Left lung (tissue), 4 donors: ENCODE measurements at regions not wholly inside any gene's neighbourhood (a gene's known extent, or its start where the extent isn't known, plus 50 kb on each side); places are given as distances from the start of the nearest gene placed in this dataset.

Source experiments
- ATAC-seq: fragments of 200-7000 bp; cut with Tn5 transposase; one replicate; pipeline ENCODE4 v1.9.1; 2020; ENCODE audit warnings: moderate library complexity
- DNase-seq, 4 donors: peaks; one replicate each; pipeline ENCODE4 v3.0.0-alpha.2; 2013 to 2020
- H3K27ac ChIP-seq, 2 donors: fragments of 200-600 bp; sonication (generic) in 1 of 2; one replicate each; pipeline versions ENCODE4 v1.5.0 to v1.8.0; 2020 to 2021
- H3K27me3 ChIP-seq, 2 donors: fragments of 200-600 bp; sonication (generic) in 1 of 2; one replicate each; pipeline versions ENCODE4 v1.5.0 to v1.8.0; 2020 to 2021
- H3K36me3 ChIP-seq, 2 donors: fragments of 200-600 bp; sonication (generic) in 1 of 2; one replicate each; pipeline versions ENCODE4 v1.5.0 to v1.8.0; 2020 to 2021
- H3K4me1 ChIP-seq, 2 donors: fragments of 200-600 bp; one replicate each; pipeline ENCODE4 v1.8.0; 2021
- H3K4me3 ChIP-seq, 2 donors: fragments of 200-600 bp; sonication (generic) in 1 of 2; one replicate each; pipeline versions ENCODE4 v1.5.0 to v1.8.0; 2020 to 2021; ENCODE audit warnings: mild to moderate bottlenecking in 1 of 2
- H3K9me3 ChIP-seq, 2 donors: fragments of 200-600 bp; sonication (generic) in 1 of 2; one replicate each; pipeline versions ENCODE4 v1.5.0 to v1.8.0; 2020 to 2021
- CTCF ChIP-seq, 2 donors: fragments of 200-600 bp; sonication (generic) in 1 of 2; IDR thresholded peaks; one replicate each; pipeline versions ENCODE4 v1.5.0 to v1.8.0; 2021; ENCODE audit warnings: antibody characterized with exemption in 2 of 2
- intact Hi-C, 2 donors: fragments of 100-400 bp; cut with DNase I; formaldehyde crosslinking; loops; one replicate each; pipeline versions ENCODE4 v1.11.2 to v1.14.2; 2022
- donor health status: DM: no; HTN: yes; CAD: no.
- donor health status: DM: no; HTN: no; CAD: no.

DNA sequence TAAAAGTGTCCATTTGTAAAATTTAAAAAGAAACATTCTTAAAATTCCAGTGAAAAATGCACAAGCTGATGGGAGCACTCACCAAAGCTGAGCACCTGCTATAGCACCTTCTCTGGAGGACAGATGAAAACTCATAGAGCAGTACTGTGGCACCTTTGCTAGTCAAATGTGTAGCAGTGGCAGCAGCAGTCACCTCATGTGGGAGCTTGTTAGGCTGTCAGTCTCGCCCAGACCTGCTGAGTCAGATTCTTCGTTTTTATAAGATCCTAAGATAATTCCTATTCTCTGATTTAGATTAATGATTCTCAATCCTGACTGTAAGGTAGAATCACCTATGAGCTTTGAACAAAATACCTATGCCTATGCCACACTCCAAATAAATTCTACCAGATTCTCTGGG lies 325.8 kb downstream of the RPL10L start:
- no peak overlapping the region for H3K4me3 ChIP-seq
- no peaks in the 10 kb centered on the region for H3K9me3 ChIP-seq
- TF ChIP-seq CTCF (IDR thresholded peaks at IDR 0.05), result no peak
- intact Hi-C loops, result no loop called here
- DNase-seq (no peak), ATAC-seq (no peak)
- no peaks in the 10 kb centered on the region for H3K4me1 ChIP-seq
- H3K27ac ChIP-seq, result no peak overlapping the region
- H3K27me3 ChIP-seq, result no peaks in the 10 kb centered on the region
- no peaks in the 10 kb centered on the region for H3K36me3 ChIP-seq

DNA sequence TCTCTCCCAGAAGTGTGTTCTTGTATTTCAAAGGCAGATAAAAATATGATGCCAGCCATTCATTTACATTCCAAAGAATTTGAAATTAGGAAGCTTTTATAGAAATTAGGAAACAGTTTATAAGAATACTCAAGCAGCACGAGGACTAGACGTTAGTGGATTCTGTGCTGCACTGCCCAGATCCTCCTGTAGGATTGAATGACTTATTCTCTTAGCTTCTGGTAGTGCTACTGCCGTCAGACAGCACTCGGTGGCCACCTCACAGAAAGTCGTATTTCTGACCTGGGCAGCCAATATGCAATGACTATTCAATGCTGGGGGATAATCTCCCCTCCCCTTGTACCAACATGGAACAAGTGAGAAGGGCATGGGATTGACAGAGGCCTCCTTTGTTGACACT lies 326.4 kb downstream of the RPL10L start:
- no peak for TF ChIP-seq CTCF (IDR thresholded peaks at IDR 0.05)
- ATAC-seq (no peak), DNase-seq (no peak)
- H3K4me1 ChIP-seq, result no peaks in the 10 kb centered on the region
- H3K36me3 ChIP-seq, result no peaks in the 10 kb centered on the region
- no peak overlapping the region for H3K4me3 ChIP-seq
- intact Hi-C loops, result no loop called here
- H3K9me3 ChIP-seq, result no peaks in the 10 kb centered on the region
- no peak overlapping the region for H3K27ac ChIP-seq
- no peaks in the 10 kb centered on the region for H3K27me3 ChIP-seq

- H3K4me3 ChIP-seq, result no peak overlapping the region
- DNase-seq (no peak), ATAC-seq (peak; percentile 48)
- no peak overlapping the region for H3K27ac ChIP-seq
- no peak for TF ChIP-seq CTCF (IDR thresholded peaks at IDR 0.05)
- no peaks in the 10 kb centered on the region for H3K9me3 ChIP-seq
- no peaks in the 10 kb centered on the region for H3K4me1 ChIP-seq
- intact Hi-C loops, result no loop called here
- no peaks in the 10 kb centered on the region for H3K27me3 ChIP-seq
- no peaks in the 10 kb centered on the region for H3K36me3 ChIP-seq
These were observed 328.2 kb downstream of the RPL10L start for GRCh38 chr14:46323404-46323762.

DNA sequence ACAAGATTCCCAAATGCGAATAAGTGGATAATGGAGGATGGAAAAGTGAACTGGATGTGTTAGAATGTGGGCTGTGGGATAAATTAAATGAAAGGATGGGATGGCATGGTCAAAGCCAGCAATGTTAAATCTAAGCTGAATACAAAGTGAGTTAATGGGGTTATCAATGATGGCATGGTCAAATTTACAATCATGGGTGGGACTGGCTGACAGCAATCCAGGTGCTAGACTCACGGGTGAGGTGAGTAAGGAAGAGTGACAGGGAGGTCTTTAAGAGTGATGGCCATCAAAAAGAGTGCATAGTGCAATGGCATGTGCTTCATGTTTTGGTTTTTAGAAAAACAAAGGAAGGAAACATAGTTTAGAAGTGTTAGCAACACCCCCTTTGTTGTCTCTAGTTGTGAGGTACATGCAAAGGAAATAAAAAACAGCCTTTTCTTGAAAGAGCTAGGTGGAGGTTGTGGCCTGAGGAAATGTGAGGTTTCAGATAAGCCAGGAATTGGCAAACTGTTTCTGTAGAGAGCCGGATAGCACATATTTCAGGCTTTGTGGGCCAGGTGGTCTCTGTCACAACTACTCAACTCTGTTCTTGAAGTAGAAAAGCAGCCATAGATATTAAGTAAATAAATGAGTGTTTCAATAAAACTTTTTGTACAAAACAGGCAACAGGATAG lies 328.7 kb downstream of the RPL10L start:
- Histone ChIP-seq H3K4me1 (no peaks in the 10 kb centered on the region), H3K36me3 (no peaks in the 10 kb centered on the region), H3K4me3 (no peak overlapping the region), H3K9me3 (no peaks in the 10 kb centered on the region), H3K27ac (no peak overlapping the region), H3K27me3 (no peaks in the 10 kb centered on the region)
- DNase-seq, result peak in 2 of 4 donors; percentile 9 to 24
- intact Hi-C loops, result no loop called here
- no peak for ATAC-seq
- TF ChIP-seq CTCF (IDR thresholded peaks at IDR 0.05), result no peak

DNA sequence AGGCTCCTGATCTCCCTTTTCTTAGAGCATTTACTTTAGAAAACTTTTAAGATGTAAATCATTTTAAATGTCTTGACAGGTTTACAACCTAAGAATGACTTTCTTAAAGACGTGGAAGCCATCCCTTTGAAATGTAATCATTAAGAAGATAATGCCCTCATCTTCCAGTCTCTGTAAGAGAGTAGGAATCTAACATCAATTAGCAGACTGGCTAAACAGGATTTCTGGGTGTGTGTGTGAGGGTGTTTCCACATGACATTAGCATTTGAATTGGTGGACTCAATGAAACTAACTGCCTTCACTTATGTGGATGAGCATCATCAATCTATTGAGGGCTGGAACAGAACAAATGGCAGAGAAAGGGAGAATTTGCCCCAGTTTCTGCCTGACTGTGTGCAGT lies 329.5 kb downstream of the RPL10L start:
- Histone ChIP-seq H3K4me3 (no peak overlapping the region), H3K9me3 (no peaks in the 10 kb centered on the region), H3K27me3 (no peaks in the 10 kb centered on the region), H3K36me3 (no peaks in the 10 kb centered on the region), H3K27ac (no peak overlapping the region), H3K4me1 (no peaks in the 10 kb centered on the region)
- DNase-seq (no peak), ATAC-seq (no peak)
- TF ChIP-seq CTCF (IDR thresholded peaks at IDR 0.05), result no peak
- intact Hi-C loops, result no loop called here
